Keratinocyte (primary cell): ENCODE measurements at regions not wholly inside any gene's neighbourhood (a gene's known extent, or its start where the extent isn't known, plus 50 kb on each side); places are given as distances from the start of the nearest gene placed in this dataset.

Experiments used
- DNase-seq: peaks from one replicate; pipeline ENCODE4 v3.0.0-alpha.2; 2011; ENCODE audit warnings: low read depth, missing footprints, low spot score
- FAIRE-seq: peaks from 2 replicates; lab custom pipeline; 2011; peaks lifted over from hg19 to GRCh38; lab: Jason Lieb, UNC
- H2AFZ ChIP-seq: 2 replicates; pipeline ENCODE4 v1.6.0; 2012; ENCODE audit warnings: low read length, control low read depth, inconsistent platforms; ENCODE audit not compliant: control insufficient read depth
- H3K27ac ChIP-seq: 2 replicates; pipeline ENCODE4 v1.5.1; 2011; ENCODE audit warnings: low read length; ENCODE audit not compliant: control insufficient read depth, insufficient read depth
- H3K27me3 ChIP-seq: 3 replicates; pipeline ENCODE4 v1.6.0; 2011; ENCODE audit warnings: low read length; ENCODE audit not compliant: control insufficient read depth, insufficient read depth; ENCODE audit errors: extremely low read depth
- H3K36me3 ChIP-seq, 2 experiments: 2 replicates in 1 of 2; 3 replicates in 1 of 2; pipeline ENCODE4 v1.5.1; 2011; ENCODE audit warnings: low read length in 2 of 2, mild to moderate bottlenecking in 1 of 2; ENCODE audit not compliant: control insufficient read depth in 2 of 2, insufficient read depth in 2 of 2; ENCODE audit errors: extremely low read depth in 1 of 2
- H3K4me1 ChIP-seq: 3 replicates; pipeline ENCODE4 v1.5.1; 2011; ENCODE audit warnings: low read length; ENCODE audit not compliant: control insufficient read depth, insufficient read depth; ENCODE audit errors: extremely low read depth
- H3K4me2 ChIP-seq: 3 replicates; pipeline ENCODE4 v1.6.0; 2011; ENCODE audit warnings: low read depth, low read length; ENCODE audit not compliant: control insufficient read depth, insufficient read depth; ENCODE audit errors: extremely low read depth
- H3K4me3 ChIP-seq, 3 experiments: fragments of 200-600 bp in 1 of 3; sonication (generic) in 1 of 3; 2 replicates in 2 of 3; 3 replicates in 1 of 3; pipeline ENCODE4 v1.5.1; 2011 to 2016; ENCODE audit warnings: low read length in 3 of 3, mild to moderate bottlenecking in 3 of 3, control low read depth in 2 of 3, inconsistent platforms in 1 of 3, low read depth in 1 of 3, mixed read lengths in 1 of 3, mixed run types in 1 of 3, moderate library complexity in 1 of 3; ENCODE audit not compliant: control insufficient read depth in 2 of 3, insufficient read depth in 2 of 3; ENCODE audit errors: extremely low read depth in 1 of 3
- H3K79me2 ChIP-seq: 2 replicates; pipeline ENCODE4 v1.6.0; 2012; ENCODE audit warnings: low read length; ENCODE audit not compliant: control insufficient read depth, insufficient read depth
- H3K9ac ChIP-seq: 3 replicates; pipeline ENCODE4 v1.6.0; 2011; ENCODE audit warnings: low read length; ENCODE audit not compliant: control insufficient read depth, insufficient read depth; ENCODE audit errors: extremely low read depth
- H3K9me1 ChIP-seq: 3 replicates; pipeline ENCODE4 v1.6.0; 2011; ENCODE audit warnings: low read length; ENCODE audit not compliant: control insufficient read depth, insufficient read depth; ENCODE audit errors: extremely low read depth
- H3K9me3 ChIP-seq: 2 replicates; pipeline ENCODE4 v1.5.1; 2012; ENCODE audit warnings: low read depth, low read length; ENCODE audit not compliant: control insufficient read depth
- H4K20me1 ChIP-seq: 3 replicates; pipeline ENCODE4 v1.6.0; 2011; ENCODE audit warnings: low read length; ENCODE audit not compliant: control insufficient read depth, insufficient read depth; ENCODE audit errors: extremely low read depth
- EZH2 ChIP-seq: IDR thresholded peaks from one replicate; pipeline ENCODE4 v1.6.1; 2012; ENCODE audit warnings: inconsistent platforms, mild to moderate bottlenecking, low read length, moderate library complexity
- dilution Hi-C: fragments of 300-500 bp; cut with MboI; formaldehyde crosslinking; loops from one replicate; pipeline ENCODE4 v1.7.0; 2020; ENCODE audit warnings: low sequenced_read_pairs; ENCODE audit not compliant: extremely low pct_ligation_motif_present
- TF ChIP-seq, protein P1 (sequence below), 3 experiments: IDR thresholded peaks in 1 of 3; conservative IDR thresholded peaks in 1 of 3; optimal IDR thresholded peaks in 1 of 3; 2 replicates in 2 of 3; 3 replicates in 1 of 3; pipeline versions ENCODE3 to v1.5.1; 2011; ENCODE audit warnings: low read length in 3 of 3, mild to moderate bottlenecking in 3 of 3, moderate library complexity in 2 of 3, control low read depth in 1 of 3, inconsistent platforms in 1 of 3; ENCODE audit not compliant: insufficient read depth in 2 of 3; ENCODE audit errors: extremely low read depth in 1 of 3

DNA sequence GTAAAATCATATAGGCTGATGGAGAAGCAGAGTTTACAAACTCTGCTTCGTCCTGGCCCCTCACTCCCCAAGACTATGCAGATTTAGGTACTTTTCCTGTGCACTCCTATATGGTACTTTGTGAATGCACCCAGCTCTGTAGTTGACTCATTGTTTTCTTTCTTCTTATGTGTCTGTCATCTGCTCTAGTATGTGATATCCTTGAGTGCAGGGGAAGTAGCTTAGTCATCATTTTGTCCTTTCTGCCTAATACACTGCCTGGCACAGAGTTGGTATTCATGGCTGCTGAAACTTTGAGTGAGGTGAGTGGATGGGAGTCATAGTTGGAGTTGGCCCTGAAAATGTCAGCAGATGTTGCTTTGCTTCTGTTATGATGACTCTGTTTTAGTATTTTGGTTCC, 222.6 kb downstream of the RNF144B start:
- H3K4me3 ChIP-seq: no peak overlapping the region
- no peak overlapping the region for H2AFZ ChIP-seq
- no peak overlapping the region for H3K27ac ChIP-seq
- no peaks in the 10 kb centered on the region for H3K36me3 ChIP-seq
- H3K27me3 ChIP-seq: no peaks in the 10 kb centered on the region
- H3K79me2 ChIP-seq: no peaks in the 10 kb centered on the region
- H3K4me2 ChIP-seq: no peak overlapping the region
- no peaks in the 10 kb centered on the region for H3K4me1 ChIP-seq
- FAIRE-seq: no peak
- no peaks in the 10 kb centered on the region for H3K9me1 ChIP-seq
- no peak for DNase-seq
- no peak overlapping the region for H3K9ac ChIP-seq
- no peak for TF ChIP-seq EZH2
- TF ChIP-seq, protein P1, sequence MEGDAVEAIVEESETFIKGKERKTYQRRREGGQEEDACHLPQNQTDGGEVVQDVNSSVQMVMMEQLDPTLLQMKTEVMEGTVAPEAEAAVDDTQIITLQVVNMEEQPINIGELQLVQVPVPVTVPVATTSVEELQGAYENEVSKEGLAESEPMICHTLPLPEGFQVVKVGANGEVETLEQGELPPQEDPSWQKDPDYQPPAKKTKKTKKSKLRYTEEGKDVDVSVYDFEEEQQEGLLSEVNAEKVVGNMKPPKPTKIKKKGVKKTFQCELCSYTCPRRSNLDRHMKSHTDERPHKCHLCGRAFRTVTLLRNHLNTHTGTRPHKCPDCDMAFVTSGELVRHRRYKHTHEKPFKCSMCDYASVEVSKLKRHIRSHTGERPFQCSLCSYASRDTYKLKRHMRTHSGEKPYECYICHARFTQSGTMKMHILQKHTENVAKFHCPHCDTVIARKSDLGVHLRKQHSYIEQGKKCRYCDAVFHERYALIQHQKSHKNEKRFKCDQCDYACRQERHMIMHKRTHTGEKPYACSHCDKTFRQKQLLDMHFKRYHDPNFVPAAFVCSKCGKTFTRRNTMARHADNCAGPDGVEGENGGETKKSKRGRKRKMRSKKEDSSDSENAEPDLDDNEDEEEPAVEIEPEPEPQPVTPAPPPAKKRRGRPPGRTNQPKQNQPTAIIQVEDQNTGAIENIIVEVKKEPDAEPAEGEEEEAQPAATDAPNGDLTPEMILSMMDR (optimal IDR thresholded peaks at IDR 0.05 in 1 of 3, IDR thresholded peaks at IDR 0.05 in 1 of 3, conservative IDR thresholded peaks at IDR 0.05 in 1 of 3; ENCODE audit: extremely low read depth in 1 of 3, insufficient read depth in 2 of 3, low read length in 3 of 3): no peak
- H4K20me1 ChIP-seq: no peaks in the 10 kb centered on the region
- dilution Hi-C loops: no loop called here
- H3K9me3 ChIP-seq: no peaks in the 10 kb centered on the region

DNA sequence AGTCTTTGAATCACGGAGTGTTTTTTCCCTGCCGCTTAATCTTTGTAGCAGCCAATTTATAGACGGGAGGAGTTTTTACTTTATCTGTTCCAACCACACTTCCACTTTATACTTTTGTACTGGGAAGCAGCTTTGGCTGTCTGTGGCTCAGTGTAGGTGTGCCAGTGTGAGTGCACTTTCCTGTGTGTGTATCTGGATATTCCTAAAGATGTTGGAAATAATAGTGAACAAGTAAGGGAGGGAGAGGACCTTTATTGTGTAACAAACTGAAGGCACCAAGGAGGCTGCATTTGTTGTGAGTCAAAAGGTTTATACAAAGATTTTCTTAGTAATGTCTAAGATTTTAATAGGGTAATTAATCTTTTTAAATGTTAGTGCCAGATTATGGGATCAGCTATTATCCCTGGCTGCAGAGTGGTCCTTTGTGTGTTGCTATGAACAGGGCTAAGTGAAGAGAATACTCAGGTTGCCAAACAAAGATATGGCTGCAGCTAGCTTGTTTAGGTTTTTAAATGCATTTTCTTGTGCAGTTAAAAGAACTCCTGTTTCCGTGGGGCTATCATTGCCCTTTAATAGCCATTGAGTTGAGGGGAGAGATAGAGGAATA, 226.3 kb downstream of the RNF144B start:
- no peak overlapping the region for H3K9ac ChIP-seq
- no peak overlapping the region for H3K27ac ChIP-seq
- H3K36me3 ChIP-seq: no peaks in the 10 kb centered on the region
- no peak for DNase-seq
- TF ChIP-seq, protein P1 (optimal IDR thresholded peaks at IDR 0.05 in 1 of 3, IDR thresholded peaks at IDR 0.05 in 1 of 3, conservative IDR thresholded peaks at IDR 0.05 in 1 of 3; ENCODE audit: extremely low read depth in 1 of 3, insufficient read depth in 2 of 3, low read length in 3 of 3): no peak
- no peak for TF ChIP-seq EZH2
- no peak overlapping the region for H3K4me3 ChIP-seq
- dilution Hi-C loops: no loop called here
- no peaks in the 10 kb centered on the region for H3K79me2 ChIP-seq
- H3K9me3 ChIP-seq: no peaks in the 10 kb centered on the region
- no peaks in the 10 kb centered on the region for H3K9me1 ChIP-seq
- no peak overlapping the region for H2AFZ ChIP-seq
- FAIRE-seq: no peak
- no peak overlapping the region for H3K4me2 ChIP-seq
- H4K20me1 ChIP-seq: no peaks in the 10 kb centered on the region
- no peaks in the 10 kb centered on the region for H3K4me1 ChIP-seq
- no peaks in the 10 kb centered on the region for H3K27me3 ChIP-seq
